ENCODE measurements at regions not wholly inside any gene's neighbourhood (a gene's known extent, or its start where the extent isn't known, plus 50 kb on each side); places are given as distances from the start of the nearest gene placed in this dataset.

DNA sequence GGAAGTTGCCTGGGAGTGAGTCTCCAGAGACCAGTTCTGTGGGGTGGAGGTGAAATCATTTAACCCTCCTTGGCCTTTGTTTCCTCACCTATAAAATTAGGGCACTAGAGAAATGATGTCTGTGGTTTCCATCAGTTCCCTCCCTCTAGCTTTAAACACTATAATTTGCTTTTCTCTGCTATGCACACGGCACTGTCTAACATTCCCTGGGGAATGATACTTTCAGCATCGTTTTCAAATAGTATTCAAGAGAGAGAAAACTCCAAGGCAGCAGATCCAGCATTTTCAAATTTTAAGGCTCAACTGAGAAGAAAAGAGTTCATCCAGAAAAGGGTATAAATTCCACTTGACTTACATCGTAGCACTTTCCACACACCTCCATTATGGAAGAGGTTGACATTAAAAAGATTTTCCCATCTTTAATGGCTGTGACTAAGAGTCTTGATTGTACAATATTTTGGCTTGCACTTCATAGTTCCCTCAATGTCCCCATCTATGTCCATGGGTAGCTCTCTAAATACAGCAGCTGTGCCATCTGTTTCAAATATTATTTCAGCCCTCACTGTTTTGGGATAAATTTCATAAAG is 137.7 kb upstream of the ZPLD1 start:
- H2AFZ ChIP-seq (ENCODE audit: low read depth, low read length), result no peak overlapping the region
- no peaks in the 10 kb centered on the region for H3K9me3 ChIP-seq (ENCODE audit: low read length)
- no peak overlapping the region for H3K4me2 ChIP-seq (ENCODE audit: low read length)
- H3K27me3 ChIP-seq (ENCODE audit: insufficient read depth, low read depth, low read length), result no peaks in the 10 kb centered on the region
- no peak overlapping the region for H3K9ac ChIP-seq (ENCODE audit: low read length)
- no peaks in the 10 kb centered on the region for H3K79me2 ChIP-seq (replicated peaks; ENCODE audit: insufficient read depth, low read length)
- TF ChIP-seq POLR2AphosphoS5 (IDR thresholded peaks at IDR 0.05) (peak; percentile 78), EP300 (conservative IDR thresholded peaks at IDR 0.05; ENCODE audit: poor library complexity, severe bottlenecking) (no peak)
- no peaks in the 10 kb centered on the region for H3K36me3 ChIP-seq (ENCODE audit: insufficient read depth, low read length)
- no peaks in the 10 kb centered on the region for H3K9me2 ChIP-seq (ENCODE audit: insufficient read depth, low read length)
- no peak overlapping the region for H3K27ac ChIP-seq (ENCODE audit: low read length)
- no peaks in the 10 kb centered on the region for H3F3A ChIP-seq (ENCODE audit: insufficient read depth, low read length, poor library complexity, severe bottlenecking)
- H3K4me3 ChIP-seq (ENCODE audit: low read length), result no peak overlapping the region
- H4K20me1 ChIP-seq (ENCODE audit: insufficient read depth), result no peaks in the 10 kb centered on the region

DNA sequence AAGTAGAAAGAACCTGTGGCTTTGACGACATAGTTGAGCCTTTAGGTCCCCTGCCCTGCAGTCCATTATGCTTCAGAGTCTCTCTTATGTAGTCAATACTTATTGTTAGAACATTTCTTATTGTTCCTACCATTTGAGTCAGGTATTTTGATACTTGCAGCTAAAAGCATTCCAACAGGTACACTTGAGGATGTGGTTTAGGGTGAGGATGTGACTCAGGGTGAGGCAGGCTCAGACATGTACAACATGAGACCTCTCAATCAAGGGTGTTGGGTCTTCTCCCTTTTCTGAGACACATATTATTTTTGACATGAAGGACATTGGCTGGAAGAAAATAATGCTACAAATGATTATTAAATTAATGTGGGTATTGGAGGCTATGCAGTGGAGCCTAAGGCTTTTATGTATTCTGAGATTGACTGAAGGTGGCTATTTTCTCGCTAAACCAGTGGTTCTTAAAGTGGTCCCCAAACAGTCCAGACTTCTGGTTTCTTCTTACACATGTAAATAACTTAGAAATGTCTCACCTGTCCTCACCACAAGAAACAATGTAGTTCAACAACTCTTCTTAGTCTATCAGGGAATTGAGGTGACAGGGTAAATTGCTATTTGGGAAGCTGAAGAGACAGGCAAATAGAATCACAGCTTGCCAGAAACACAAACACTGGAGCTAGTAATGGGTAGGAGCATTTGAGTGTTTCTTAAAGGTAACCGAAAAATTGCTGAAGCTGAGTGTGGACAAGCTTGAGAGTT is 135.5 kb upstream of the ZPLD1 start:
- no peak for TF ChIP-seq RAD21 (conservative IDR thresholded peaks at IDR 0.05)
- TF ChIP-seq TAF1 (IDR thresholded peaks at IDR 0.05; ENCODE audit: low read depth), result no peak
- no peak for TF ChIP-seq POLR2AphosphoS5 (IDR thresholded peaks at IDR 0.05)
- H3K9ac ChIP-seq (ENCODE audit: low read length), result no peak overlapping the region

DNA sequence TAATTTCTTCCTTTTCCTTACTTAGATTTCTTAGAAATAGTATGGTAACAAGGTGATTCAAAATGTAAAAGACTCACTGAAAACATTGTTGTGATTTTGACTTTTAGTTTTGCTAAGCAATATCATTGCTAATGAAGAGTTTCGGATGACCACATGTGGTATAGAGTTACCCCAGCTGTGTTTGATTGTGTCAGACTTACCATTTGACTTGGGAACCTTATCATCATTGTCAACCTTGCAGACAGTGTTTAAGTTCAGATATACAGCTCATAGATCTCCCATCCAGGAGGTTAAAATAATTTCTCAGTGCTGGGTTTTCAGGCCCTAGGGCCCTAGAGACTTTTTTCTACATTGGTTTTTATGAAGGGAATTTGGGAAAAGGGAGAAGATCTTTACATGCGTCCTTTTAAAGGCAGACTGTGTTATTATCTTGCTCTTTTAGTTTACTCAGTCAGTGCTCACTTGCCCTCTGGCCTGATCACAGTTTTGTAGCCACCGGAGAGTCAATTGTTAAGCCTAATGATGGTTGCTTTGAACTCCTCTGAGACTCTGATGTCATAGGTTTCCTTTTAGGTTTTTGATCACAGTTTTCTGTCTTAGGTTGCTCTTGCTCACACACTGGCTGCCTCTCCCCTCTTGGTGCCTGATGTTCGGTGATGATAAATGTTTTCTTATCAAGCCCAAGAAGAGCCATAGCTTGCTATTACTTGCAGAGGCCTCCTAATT is 133.5 kb upstream of the ZPLD1 start:
- Histone ChIP-seq H3K9me3 (ENCODE audit: low read length) (no peaks in the 10 kb centered on the region), H4K20me1 (ENCODE audit: insufficient read depth) (no peaks in the 10 kb centered on the region), H3K79me2 (replicated peaks; ENCODE audit: insufficient read depth, low read length) (no peaks in the 10 kb centered on the region), H3K9me2 (ENCODE audit: insufficient read depth, low read length) (no peaks in the 10 kb centered on the region), H2AFZ (ENCODE audit: low read depth, low read length) (no peak overlapping the region), H3K4me3 (ENCODE audit: low read length) (no peak overlapping the region), H3K27ac (ENCODE audit: low read length) (no peak overlapping the region), H3K36me3 (ENCODE audit: insufficient read depth, low read length) (no peaks in the 10 kb centered on the region), H3K9ac (ENCODE audit: low read length) (no peak overlapping the region), H3K4me2 (ENCODE audit: low read length) (no peak overlapping the region), H3K27me3 (ENCODE audit: insufficient read depth, low read depth, low read length) (no peaks in the 10 kb centered on the region), H3F3A (ENCODE audit: insufficient read depth, low read length, poor library complexity, severe bottlenecking) (no peaks in the 10 kb centered on the region)
- TF ChIP-seq MXI1 (conservative IDR thresholded peaks at IDR 0.05; ENCODE audit: poor library complexity, severe bottlenecking) (no peak), TAF1 (IDR thresholded peaks at IDR 0.05; ENCODE audit: low read depth) (no peak), POLR2AphosphoS5 (IDR thresholded peaks at IDR 0.05) (no peak), EP300 (conservative IDR thresholded peaks at IDR 0.05; ENCODE audit: poor library complexity, severe bottlenecking) (no peak), EZH2 (IDR thresholded peaks at IDR 0.05; ENCODE audit: borderline replicate concordance, insufficient read depth, low read length, poor library complexity, severe bottlenecking) (no peak), RAD21 (conservative IDR thresholded peaks at IDR 0.05) (no peak), SMC3 (conservative IDR thresholded peaks at IDR 0.05; ENCODE audit: poor library complexity) (no peak)
- TF ChIP-seq, protein P1, sequence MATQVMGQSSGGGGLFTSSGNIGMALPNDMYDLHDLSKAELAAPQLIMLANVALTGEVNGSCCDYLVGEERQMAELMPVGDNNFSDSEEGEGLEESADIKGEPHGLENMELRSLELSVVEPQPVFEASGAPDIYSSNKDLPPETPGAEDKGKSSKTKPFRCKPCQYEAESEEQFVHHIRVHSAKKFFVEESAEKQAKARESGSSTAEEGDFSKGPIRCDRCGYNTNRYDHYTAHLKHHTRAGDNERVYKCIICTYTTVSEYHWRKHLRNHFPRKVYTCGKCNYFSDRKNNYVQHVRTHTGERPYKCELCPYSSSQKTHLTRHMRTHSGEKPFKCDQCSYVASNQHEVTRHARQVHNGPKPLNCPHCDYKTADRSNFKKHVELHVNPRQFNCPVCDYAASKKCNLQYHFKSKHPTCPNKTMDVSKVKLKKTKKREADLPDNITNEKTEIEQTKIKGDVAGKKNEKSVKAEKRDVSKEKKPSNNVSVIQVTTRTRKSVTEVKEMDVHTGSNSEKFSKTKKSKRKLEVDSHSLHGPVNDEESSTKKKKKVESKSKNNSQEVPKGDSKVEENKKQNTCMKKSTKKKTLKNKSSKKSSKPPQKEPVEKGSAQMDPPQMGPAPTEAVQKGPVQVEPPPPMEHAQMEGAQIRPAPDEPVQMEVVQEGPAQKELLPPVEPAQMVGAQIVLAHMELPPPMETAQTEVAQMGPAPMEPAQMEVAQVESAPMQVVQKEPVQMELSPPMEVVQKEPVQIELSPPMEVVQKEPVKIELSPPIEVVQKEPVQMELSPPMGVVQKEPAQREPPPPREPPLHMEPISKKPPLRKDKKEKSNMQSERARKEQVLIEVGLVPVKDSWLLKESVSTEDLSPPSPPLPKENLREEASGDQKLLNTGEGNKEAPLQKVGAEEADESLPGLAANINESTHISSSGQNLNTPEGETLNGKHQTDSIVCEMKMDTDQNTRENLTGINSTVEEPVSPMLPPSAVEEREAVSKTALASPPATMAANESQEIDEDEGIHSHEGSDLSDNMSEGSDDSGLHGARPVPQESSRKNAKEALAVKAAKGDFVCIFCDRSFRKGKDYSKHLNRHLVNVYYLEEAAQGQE (IDR thresholded peaks at IDR 0.05; ENCODE audit: borderline replicate concordance), result no peak
- TF ChIP-seq, protein P2, sequence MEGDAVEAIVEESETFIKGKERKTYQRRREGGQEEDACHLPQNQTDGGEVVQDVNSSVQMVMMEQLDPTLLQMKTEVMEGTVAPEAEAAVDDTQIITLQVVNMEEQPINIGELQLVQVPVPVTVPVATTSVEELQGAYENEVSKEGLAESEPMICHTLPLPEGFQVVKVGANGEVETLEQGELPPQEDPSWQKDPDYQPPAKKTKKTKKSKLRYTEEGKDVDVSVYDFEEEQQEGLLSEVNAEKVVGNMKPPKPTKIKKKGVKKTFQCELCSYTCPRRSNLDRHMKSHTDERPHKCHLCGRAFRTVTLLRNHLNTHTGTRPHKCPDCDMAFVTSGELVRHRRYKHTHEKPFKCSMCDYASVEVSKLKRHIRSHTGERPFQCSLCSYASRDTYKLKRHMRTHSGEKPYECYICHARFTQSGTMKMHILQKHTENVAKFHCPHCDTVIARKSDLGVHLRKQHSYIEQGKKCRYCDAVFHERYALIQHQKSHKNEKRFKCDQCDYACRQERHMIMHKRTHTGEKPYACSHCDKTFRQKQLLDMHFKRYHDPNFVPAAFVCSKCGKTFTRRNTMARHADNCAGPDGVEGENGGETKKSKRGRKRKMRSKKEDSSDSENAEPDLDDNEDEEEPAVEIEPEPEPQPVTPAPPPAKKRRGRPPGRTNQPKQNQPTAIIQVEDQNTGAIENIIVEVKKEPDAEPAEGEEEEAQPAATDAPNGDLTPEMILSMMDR (IDR thresholded peaks at IDR 0.05; ENCODE audit: poor library complexity, severe bottlenecking), result no peak

More for the DNA sequence above, 135.5 kb upstream of the ZPLD1 start:
- no peaks in the 10 kb centered on the region for H4K20me1 ChIP-seq (ENCODE audit: insufficient read depth)
- no peaks in the 10 kb centered on the region for H3K79me2 ChIP-seq (replicated peaks; ENCODE audit: insufficient read depth, low read length)
- no peaks in the 10 kb centered on the region for H3K9me3 ChIP-seq (ENCODE audit: low read length)
- H3K27ac ChIP-seq (ENCODE audit: low read length), result no peak overlapping the region
- no peak overlapping the region for H3K4me2 ChIP-seq (ENCODE audit: low read length)
- H3K4me3 ChIP-seq (ENCODE audit: low read length), result no peak overlapping the region
- H3F3A ChIP-seq (ENCODE audit: insufficient read depth, low read length, poor library complexity, severe bottlenecking), result no peaks in the 10 kb centered on the region
- H2AFZ ChIP-seq (ENCODE audit: low read depth, low read length), result no peak overlapping the region
- no peaks in the 10 kb centered on the region for H3K36me3 ChIP-seq (ENCODE audit: insufficient read depth, low read length)
- no peaks in the 10 kb centered on the region for H3K27me3 ChIP-seq (ENCODE audit: insufficient read depth, low read depth, low read length)
- no peaks in the 10 kb centered on the region for H3K9me2 ChIP-seq (ENCODE audit: insufficient read depth, low read length)
